GM21447 (cell line): ENCODE measurements at regions not wholly inside any gene's neighbourhood (a gene's known extent, or its start where the extent isn't known, plus 50 kb on each side); places are given as distances from the start of the nearest gene placed in this dataset.

Experiments used
- ATAC-seq: cut with Tn5 transposase; IDR thresholded peaks from one replicate; pipeline ENCODE4 v1.9.1; 2021; ENCODE audit not compliant: unreplicated experiment

GRCh38 chr10:10967029-10967428 lies 50.6 kb upstream of the CELF2 start:
- no peak for ATAC-seq

- no peak for ATAC-seq
Measured at GRCh38 chr10:10967581-10968256, 50.0 kb upstream of the CELF2 start.
